Endothelial cell of umbilical vein (primary cell): ENCODE measurements at regions not wholly inside any gene's neighbourhood (a gene's known extent, or its start where the extent isn't known, plus 50 kb on each side); places are given as distances from the start of the nearest gene placed in this dataset.

ENCODE experiments used
- CTCF ChIP-seq, 2 donors: IDR thresholded peaks; 1 replicate in 1 of 2; 2 replicates in 1 of 2; pipeline ENCODE4 v1.5.1; 2011; ENCODE audit warnings: low read length in 2 of 2, mild to moderate bottlenecking in 2 of 2, moderate library complexity in 2 of 2, control low read depth in 1 of 2, inconsistent platforms in 1 of 2, low read depth in 1 of 2; ENCODE audit not compliant: insufficient read depth in 1 of 2; ENCODE audit errors: extremely low read depth in 1 of 2
- EZH2 ChIP-seq: IDR thresholded peaks from 2 replicates; pipeline ENCODE4 v1.6.1; 2012; ENCODE audit warnings: borderline replicate concordance, low read depth, mild to moderate bottlenecking, moderate library complexity, low read length, inconsistent platforms; ENCODE audit not compliant: severe bottlenecking
- GATA2 ChIP-seq: IDR thresholded peaks from 2 replicates; pipeline ENCODE4 v1.7.0; 2011; ENCODE audit warnings: low read depth, mild to moderate bottlenecking, moderate library complexity, mixed read lengths, low read length; ENCODE audit not compliant: insufficient read length, insufficient read depth
- JUN ChIP-seq: IDR thresholded peaks from 2 replicates; pipeline ENCODE4 v1.6.1; 2011; ENCODE audit warnings: borderline replicate concordance, low read depth; ENCODE audit not compliant: insufficient read length, insufficient read depth
- MAX ChIP-seq: IDR thresholded peaks from 2 replicates; pipeline ENCODE4 v1.6.1; 2011; ENCODE audit not compliant: insufficient read depth, insufficient read length
- POLR2A ChIP-seq: IDR thresholded peaks from 2 replicates; pipeline ENCODE4 v1.6.1; 2012; ENCODE audit warnings: low read depth, mild to moderate bottlenecking, control low read depth, low read length
- POLR2AphosphoS5 ChIP-seq: IDR thresholded peaks from 2 replicates; pipeline ENCODE4 v1.6.1; 2012; ENCODE audit warnings: low read depth, mild to moderate bottlenecking, control low read depth, low read length, moderate library complexity; ENCODE audit not compliant: insufficient read depth

DNA sequence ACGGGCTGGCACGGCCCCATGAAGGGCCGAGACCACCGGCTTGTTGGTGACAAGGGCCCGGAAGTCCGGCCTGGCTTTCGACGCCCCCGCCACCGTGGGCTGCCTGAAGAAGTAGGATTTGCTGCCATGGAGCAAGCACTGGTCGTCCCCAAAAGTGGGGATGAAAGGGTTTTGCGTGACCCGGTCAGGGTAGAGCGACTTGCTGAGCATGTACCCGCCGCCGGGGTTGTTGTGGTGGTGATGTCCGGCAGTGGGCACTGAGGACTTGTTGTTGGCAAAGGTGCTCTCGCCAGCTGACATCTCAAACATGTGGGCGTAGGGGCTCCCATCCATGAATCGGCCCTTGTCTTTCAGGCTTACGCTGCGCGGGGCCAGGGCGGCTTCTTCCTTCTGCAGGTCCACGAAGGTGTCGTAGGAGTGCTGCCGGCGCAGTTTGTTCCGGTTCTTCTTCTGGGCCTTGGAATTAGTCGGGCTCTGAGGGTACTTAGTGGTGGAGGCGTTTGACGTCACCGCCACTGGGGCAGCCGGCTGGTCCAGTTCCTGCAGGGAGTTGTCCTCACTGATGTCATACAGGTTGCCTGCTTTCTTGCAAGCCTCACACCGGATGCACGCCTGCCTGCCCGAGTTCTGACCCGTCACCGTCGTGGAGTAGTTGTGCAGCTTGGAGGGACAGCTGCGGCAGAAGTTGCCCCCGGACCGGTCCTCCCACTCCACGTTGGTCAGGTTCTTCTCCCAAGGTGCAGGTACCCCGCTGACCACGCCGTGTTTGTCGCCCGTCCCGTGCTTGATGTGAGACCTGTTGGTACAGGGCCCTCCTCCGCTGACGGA is 366.6 kb downstream of the EMP1 start:
- no peak for TF ChIP-seq CTCF (IDR thresholded peaks at IDR 0.05; ENCODE audit: extremely low read depth in 1 of 2, insufficient read depth in 1 of 2, low read depth in 1 of 2, low read length in 2 of 2)
- TF ChIP-seq EZH2, result no peak
- no peak for TF ChIP-seq POLR2AphosphoS5
- TF ChIP-seq POLR2A, result no peak
- TF ChIP-seq GATA2, result no peak
- TF ChIP-seq JUN, result no peak
- no peak for TF ChIP-seq MAX
